BE2C (cell line): ENCODE measurements at regions not wholly inside any gene's neighbourhood (a gene's known extent, or its start where the extent isn't known, plus 50 kb on each side); places are given as distances from the start of the nearest gene placed in this dataset.

Experiments used
- DNase-seq: peaks from one replicate; pipeline ENCODE4 v3.0.0-alpha.2; 2020
- H3K27me3 ChIP-seq: fragments of 250-450 bp; sonication (Bioruptor Pico); 2 replicates; pipeline ENCODE4 v1.5.1; 2020; ENCODE audit warnings: mild to moderate bottlenecking
- H3K36me3 ChIP-seq: fragments of 250-450 bp; sonication (Bioruptor Pico); 2 replicates; pipeline ENCODE4 v1.5.1; 2020; ENCODE audit warnings: mild to moderate bottlenecking
- H3K4me1 ChIP-seq: fragments of 250-450 bp; sonication (Bioruptor Pico); 2 replicates; pipeline ENCODE4 v1.5.1; 2020
- H3K4me3 ChIP-seq: 2 replicates; pipeline ENCODE4 v1.5.1; 2011; ENCODE audit warnings: low read depth, low read length
- H3K9me3 ChIP-seq: fragments of 250-450 bp; sonication (Bioruptor Pico); 2 replicates; pipeline ENCODE4 v1.5.1; 2020
- TF ChIP-seq, protein P1 (sequence below): IDR thresholded peaks from 2 replicates; pipeline ENCODE4 v1.5.1; 2012; ENCODE audit warnings: mild to moderate bottlenecking, low read depth, low read length

- H3K27me3 ChIP-seq = peaks cover 17% of the 10 kb centered on the region
- TF ChIP-seq, protein P1, sequence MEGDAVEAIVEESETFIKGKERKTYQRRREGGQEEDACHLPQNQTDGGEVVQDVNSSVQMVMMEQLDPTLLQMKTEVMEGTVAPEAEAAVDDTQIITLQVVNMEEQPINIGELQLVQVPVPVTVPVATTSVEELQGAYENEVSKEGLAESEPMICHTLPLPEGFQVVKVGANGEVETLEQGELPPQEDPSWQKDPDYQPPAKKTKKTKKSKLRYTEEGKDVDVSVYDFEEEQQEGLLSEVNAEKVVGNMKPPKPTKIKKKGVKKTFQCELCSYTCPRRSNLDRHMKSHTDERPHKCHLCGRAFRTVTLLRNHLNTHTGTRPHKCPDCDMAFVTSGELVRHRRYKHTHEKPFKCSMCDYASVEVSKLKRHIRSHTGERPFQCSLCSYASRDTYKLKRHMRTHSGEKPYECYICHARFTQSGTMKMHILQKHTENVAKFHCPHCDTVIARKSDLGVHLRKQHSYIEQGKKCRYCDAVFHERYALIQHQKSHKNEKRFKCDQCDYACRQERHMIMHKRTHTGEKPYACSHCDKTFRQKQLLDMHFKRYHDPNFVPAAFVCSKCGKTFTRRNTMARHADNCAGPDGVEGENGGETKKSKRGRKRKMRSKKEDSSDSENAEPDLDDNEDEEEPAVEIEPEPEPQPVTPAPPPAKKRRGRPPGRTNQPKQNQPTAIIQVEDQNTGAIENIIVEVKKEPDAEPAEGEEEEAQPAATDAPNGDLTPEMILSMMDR = no peak
- no peaks in the 10 kb centered on the region for H3K36me3 ChIP-seq
- no peaks in the 10 kb centered on the region for H3K4me1 ChIP-seq
- H3K9me3 ChIP-seq = no peaks in the 10 kb centered on the region
- H3K4me3 ChIP-seq = no peak overlapping the region
- no peak for DNase-seq
Measured at GRCh38 chr16:54365990-54366634, 79.5 kb upstream of the IRX3 start.

GRCh38 chr16:54363766-54364165 lies 77.2 kb upstream of the IRX3 start:
- Histone ChIP-seq H3K4me1 (no peaks in the 10 kb centered on the region), H3K36me3 (no peaks in the 10 kb centered on the region), H3K9me3 (no peaks in the 10 kb centered on the region), H3K27me3 (peaks cover 16% of the 10 kb centered on the region), H3K4me3 (no peak overlapping the region)
- TF ChIP-seq, protein P1 = no peak
- DNase-seq = no peak

DNA sequence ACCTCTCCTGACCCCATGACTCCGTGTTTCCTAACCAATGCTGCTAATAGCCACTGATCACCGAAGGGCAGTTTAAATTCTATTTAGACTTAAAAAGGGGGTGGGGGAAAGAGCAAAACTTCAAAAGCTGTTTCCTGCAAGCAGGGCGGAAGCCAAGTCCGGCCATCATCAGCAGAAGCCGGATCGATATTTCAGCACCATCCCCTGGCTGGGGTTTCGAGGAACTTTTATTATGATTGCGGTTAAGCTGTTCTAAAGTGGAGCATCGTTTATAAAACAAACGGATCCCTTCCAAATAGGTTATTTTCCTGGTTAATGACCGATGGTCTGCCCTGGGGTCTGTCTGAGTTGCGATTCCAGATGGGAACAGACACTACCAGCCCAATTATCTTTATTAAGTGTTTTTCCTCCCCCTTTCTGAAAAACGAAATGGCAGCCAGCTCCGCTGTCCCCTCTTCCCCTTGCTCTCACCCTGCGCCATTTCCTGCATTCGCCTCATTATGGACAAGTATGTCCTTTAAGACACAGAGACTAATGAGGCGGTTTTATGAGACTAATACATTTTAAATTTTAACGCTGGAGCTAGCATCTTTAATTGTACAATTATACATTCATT lies 76.1 kb upstream of the IRX3 start:
- Histone ChIP-seq H3K4me3 (0 out of 2 replicates have a peak overlapping the region, but pooled peaks have one; percentile 0), H3K27me3 (peaks cover 16% of the 10 kb centered on the region), H3K4me1 (no peaks in the 10 kb centered on the region), H3K9me3 (no peaks in the 10 kb centered on the region), H3K36me3 (no peaks in the 10 kb centered on the region)
- DNase-seq = no peak
- TF ChIP-seq, protein P1 = no peak

DNA sequence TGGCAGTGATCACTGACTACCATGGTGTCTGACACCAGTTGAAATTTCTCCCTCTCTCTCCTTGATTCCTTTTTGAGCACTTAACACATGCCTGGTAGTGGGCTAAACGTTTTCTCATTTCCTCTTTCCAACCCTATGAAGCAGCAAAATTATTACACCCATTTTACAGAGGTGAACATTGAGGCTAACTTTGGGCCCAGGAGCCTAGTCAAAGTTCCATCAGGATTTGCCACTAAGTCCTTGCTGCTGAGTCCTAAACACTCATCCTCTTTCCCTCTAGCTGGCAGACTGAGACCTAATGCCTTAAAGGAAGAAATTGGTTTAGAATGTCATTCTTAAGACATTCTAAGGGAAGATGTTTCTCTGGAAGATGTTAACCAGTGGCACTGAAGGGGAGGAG lies 74.7 kb upstream of the IRX3 start:
- peaks cover 16% of the 10 kb centered on the region for H3K27me3 ChIP-seq
- TF ChIP-seq, protein P1 = no peak
- H3K4me3 ChIP-seq = no peak overlapping the region
- H3K4me1 ChIP-seq = no peaks in the 10 kb centered on the region
- H3K9me3 ChIP-seq = no peaks in the 10 kb centered on the region
- DNase-seq = no peak
- H3K36me3 ChIP-seq = no peaks in the 10 kb centered on the region

DNA sequence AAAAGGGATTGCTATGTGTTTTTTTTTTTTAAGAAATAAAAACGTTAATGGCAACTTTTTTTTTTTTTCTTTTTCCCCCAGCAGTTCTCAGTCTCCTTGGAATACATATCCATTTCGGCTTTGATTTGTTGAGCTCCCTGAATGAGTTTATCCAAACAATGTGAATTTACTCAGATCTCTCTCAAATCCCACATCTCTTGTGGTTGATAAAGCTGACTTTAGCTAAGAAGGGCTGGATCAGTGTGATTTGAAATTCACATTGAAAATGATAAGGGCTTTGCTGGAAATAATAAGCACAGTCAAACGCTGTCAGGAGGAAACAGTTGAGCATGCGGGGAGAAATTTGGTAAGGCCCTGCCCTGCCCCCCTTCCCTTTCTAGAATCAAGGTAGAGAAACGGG lies 74.1 kb upstream of the IRX3 start:
- H3K9me3 ChIP-seq = no peaks in the 10 kb centered on the region
- no peak for DNase-seq
- no peak overlapping the region for H3K4me3 ChIP-seq
- no peaks in the 10 kb centered on the region for H3K36me3 ChIP-seq
- peaks cover 16% of the 10 kb centered on the region for H3K27me3 ChIP-seq
- H3K4me1 ChIP-seq = no peaks in the 10 kb centered on the region
- TF ChIP-seq, protein P1 = no peak

DNA sequence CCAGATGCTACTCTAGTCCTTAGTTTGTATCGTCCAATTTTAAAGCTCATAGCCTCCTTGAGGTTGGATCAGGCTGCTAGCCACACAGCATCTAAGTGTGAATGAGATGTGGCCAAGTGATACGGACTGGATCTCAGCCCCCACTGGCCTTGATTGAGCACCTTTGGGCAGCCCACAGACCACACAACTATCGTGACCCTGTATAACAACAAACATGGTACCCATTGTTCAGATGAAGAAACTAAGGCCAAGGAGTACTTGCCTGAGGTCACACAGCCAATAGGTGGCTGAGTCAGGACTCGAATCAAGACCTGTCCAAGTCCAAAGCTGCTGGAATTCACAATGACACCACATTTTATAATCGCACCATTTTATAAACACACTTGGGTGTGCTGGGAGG lies 73.0 kb upstream of the IRX3 start:
- H3K27me3 ChIP-seq = peaks cover 16% of the 10 kb centered on the region
- no peaks in the 10 kb centered on the region for H3K4me1 ChIP-seq
- H3K9me3 ChIP-seq = no peaks in the 10 kb centered on the region
- no peak overlapping the region for H3K4me3 ChIP-seq
- TF ChIP-seq, protein P1 = no peak
- DNase-seq = no peak
- no peaks in the 10 kb centered on the region for H3K36me3 ChIP-seq
